ENCODE measurements at regions not wholly inside any gene's neighbourhood (a gene's known extent, or its start where the extent isn't known, plus 50 kb on each side); places are given as distances from the start of the nearest gene placed in this dataset.

- intact Hi-C loops (cut with DNase I; ENCODE audit: low total_unique reads) = no loop called here
These were observed 156.1 kb upstream of the ANKRD28 start for GRCh38 chr3:15953841-15954240.

GRCh38 chr3:15955968-15956367, 158.2 kb upstream of the ANKRD28 start:
- Histone ChIP-seq H3K4me3 (no peak overlapping the region), H3K9me3 (no peaks in the 10 kb centered on the region), H3K36me3 (no peaks in the 10 kb centered on the region), H3K4me1 (no peaks in the 10 kb centered on the region), H3K27me3 (no peaks in the 10 kb centered on the region), H3K27ac (no peak overlapping the region)
- DNase-seq = no peak
- no peak for TF ChIP-seq CTCF (IDR thresholded peaks at IDR 0.05)
- no peak for TF ChIP-seq POLR2A (IDR thresholded peaks at IDR 0.05)
- intact Hi-C loops (cut with DNase I; ENCODE audit: low total_unique reads) = no loop called here

More at GRCh38 chr3:15953841-15954240, 156.1 kb upstream of the ANKRD28 start:
- Histone ChIP-seq H3K9me3 (no peaks in the 10 kb centered on the region), H3K36me3 (no peaks in the 10 kb centered on the region), H3K4me1 (no peaks in the 10 kb centered on the region), H3K4me3 (no peak overlapping the region), H3K27ac (no peak overlapping the region), H3K27me3 (no peaks in the 10 kb centered on the region)
- no peak for DNase-seq
- no peak for TF ChIP-seq POLR2A (IDR thresholded peaks at IDR 0.05)
- TF ChIP-seq CTCF (IDR thresholded peaks at IDR 0.05) = no peak

- no peaks in the 10 kb centered on the region for H3K4me1 ChIP-seq
- TF ChIP-seq POLR2A (IDR thresholded peaks at IDR 0.05) (no peak), CTCF (IDR thresholded peaks at IDR 0.05) (no peak)
- H3K9me3 ChIP-seq = no peaks in the 10 kb centered on the region
- no peak for DNase-seq
- intact Hi-C loops (cut with DNase I; ENCODE audit: low total_unique reads) = no loop called here
- H3K36me3 ChIP-seq = no peaks in the 10 kb centered on the region
- H3K27me3 ChIP-seq = no peaks in the 10 kb centered on the region
- no peak overlapping the region for H3K27ac ChIP-seq
- no peak overlapping the region for H3K4me3 ChIP-seq
These were observed 161.1 kb upstream of the ANKRD28 start for GRCh38 chr3:15958692-15959433.

GRCh38 chr3:15959434-15959811, 161.6 kb upstream of the ANKRD28 start:
- H3K36me3 ChIP-seq = no peaks in the 10 kb centered on the region
- TF ChIP-seq CTCF (IDR thresholded peaks at IDR 0.05) (no peak), POLR2A (IDR thresholded peaks at IDR 0.05) (no peak)

GRCh38 chr3:15964605-15965442, 167.0 kb upstream of the ANKRD28 start:
- TF ChIP-seq POLR2A (IDR thresholded peaks at IDR 0.05) (no peak), CTCF (IDR thresholded peaks at IDR 0.05) (no peak)
- intact Hi-C loops (cut with DNase I; ENCODE audit: low total_unique reads) = no loop called here
- H3K4me3 ChIP-seq = no peak overlapping the region
- H3K4me1 ChIP-seq = no peaks in the 10 kb centered on the region
- H3K36me3 ChIP-seq = no peaks in the 10 kb centered on the region
- H3K9me3 ChIP-seq = no peaks in the 10 kb centered on the region
- peak overlapping the region; percentile 15 to 45 for H3K27ac ChIP-seq
- DNase-seq = peak in 1 of 2 donors; percentile 21
- H3K27me3 ChIP-seq = no peaks in the 10 kb centered on the region

More at GRCh38 chr3:15959434-15959811, 161.6 kb upstream of the ANKRD28 start:
- Histone ChIP-seq H3K27me3 (no peaks in the 10 kb centered on the region), H3K4me1 (no peaks in the 10 kb centered on the region), H3K9me3 (no peaks in the 10 kb centered on the region), H3K4me3 (no peak overlapping the region), H3K27ac (no peak overlapping the region)
- no peak for DNase-seq
- intact Hi-C loops (cut with DNase I; ENCODE audit: low total_unique reads) = no loop called here

All from uterus (tissue), 3 donors.